ENCODE measurements at regions not wholly inside any gene's neighbourhood (a gene's known extent, or its start where the extent isn't known, plus 50 kb on each side); places are given as distances from the start of the nearest gene placed in this dataset.
"Not testable (repeated sequence)": the region's sequence is repeated elsewhere in the genome, so short reads cannot be mapped to it uniquely, and the experiment has no call there.

DNA sequence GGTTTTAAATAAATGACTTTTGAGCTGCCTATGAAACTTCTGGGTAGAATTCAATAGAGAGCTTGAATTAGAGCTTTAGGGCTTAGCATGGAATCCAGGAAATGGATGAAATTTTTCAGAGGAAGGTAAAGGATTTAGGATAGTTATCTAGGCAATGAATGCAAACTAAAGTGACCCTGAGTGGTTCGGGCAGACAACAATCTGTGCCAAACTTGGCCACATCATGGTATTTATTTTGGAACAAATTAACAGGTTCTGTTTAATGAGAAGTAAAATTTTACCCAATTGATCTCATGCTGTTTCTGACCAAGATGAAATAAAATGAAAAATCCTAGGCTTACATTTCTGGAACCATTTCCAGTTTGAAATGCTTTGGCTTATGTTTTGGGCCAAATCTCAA, 934.4 kb downstream of the MAT2B start:
- no peak for DNase-seq

DNA sequence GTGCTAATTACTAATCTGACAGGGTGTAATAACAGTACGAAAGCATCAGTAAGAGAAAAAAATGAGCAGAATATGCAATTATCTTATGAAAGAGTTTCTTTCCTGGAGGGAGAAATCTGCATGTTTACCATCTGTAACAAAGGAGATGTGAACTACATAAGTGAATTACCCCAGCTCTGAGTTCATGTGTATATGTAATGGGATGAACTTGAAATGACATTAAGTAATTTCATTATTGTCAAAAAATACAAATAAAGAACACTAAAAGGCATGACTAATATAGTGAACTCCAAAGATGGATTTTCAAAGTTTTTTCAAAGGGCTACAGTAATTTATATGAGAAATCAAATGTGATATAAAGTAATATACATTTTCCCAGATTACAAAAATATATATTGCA, 944.0 kb downstream of the MAT2B start:
- DNase-seq = no peak

DNA sequence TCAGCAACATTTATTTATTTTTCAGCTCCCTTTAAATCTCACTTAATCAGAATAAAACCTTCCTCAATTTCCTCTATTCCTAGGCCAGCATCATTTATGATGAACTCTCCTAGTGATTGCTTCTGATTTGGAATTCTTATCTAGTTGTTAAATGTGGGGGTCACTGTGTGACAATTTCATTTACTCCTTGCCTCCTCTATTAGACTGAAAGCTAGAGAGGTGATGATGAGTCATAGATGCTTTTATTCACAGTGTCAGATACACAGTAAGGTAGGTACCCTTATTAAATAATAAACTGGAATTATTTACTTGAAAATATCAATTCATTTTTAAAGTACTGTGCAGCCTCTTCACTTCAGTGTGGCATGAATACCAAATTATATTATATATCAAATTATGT, 960.6 kb downstream of the MAT2B start:
- DNase-seq = no peak

DNA sequence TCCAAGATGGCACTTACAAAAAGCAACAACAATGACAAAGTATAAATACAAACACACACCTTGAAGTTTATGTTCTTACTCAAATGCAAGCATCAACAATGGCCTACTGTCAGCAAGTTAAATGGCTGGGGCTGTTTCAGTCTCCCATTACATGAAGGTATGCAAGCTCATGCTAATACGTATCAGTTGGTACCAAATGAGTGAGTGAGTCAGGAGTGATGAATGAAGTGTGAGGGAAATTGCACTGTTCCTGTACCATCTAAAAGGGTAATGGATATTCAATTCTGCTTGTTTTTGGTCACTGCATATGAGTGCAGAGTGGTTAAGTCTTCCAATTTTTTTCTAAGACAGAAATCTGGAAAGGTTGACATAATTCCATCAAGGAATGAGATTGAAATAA, 964.9 kb downstream of the MAT2B start:
- peak; percentile 6 for DNase-seq

DNA sequence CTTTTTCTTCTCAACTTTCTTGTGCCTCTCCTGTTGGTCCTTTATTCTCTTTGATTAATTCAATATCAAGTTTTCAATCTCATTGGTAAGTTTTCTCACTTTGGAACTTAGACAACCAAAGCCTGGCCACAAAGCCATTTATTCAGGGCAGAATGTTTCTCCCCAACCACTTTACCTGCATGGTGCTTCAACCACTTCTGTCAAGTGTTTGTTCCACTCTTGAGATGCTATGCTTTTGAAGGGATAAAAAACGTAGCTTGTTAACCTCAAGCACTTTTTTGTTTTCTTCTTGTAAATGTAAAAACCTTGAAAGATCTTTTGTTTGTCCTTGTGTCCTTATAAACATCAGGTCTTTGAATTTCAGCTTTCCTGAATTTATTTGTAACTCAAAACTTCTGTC, 966.7 kb downstream of the MAT2B start:
- DNase-seq = no peak

DNA sequence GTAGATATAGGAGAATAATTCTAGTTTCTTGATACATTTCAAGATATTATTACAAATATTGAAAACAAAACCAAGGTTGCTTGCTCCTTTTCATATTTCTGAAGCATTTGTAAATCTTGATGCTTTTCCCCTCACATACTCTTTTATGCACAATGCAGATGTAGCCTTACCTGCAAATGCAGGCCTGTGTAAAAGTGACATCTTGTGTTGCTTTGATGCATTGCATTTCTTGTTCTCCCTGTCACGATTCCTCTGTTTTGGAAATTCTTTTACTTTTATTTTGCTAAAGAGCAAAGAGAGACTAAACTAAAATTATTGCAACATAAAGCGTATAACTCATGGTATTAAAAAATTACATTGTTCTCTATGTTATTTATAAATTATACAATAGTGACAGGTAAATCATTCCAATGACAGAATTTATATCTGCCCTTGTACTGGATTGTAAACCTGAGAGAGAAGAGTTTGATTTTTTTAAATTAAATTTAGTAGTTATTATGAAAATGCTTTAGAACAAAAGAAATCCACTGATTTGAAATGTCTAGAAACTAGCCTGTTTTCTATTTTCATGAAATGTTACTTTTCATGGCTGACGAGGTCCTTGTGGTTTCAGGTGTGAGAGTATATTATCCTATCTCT, 970.0 kb downstream of the MAT2B start:
- peak; percentile 51 for DNase-seq

DNA sequence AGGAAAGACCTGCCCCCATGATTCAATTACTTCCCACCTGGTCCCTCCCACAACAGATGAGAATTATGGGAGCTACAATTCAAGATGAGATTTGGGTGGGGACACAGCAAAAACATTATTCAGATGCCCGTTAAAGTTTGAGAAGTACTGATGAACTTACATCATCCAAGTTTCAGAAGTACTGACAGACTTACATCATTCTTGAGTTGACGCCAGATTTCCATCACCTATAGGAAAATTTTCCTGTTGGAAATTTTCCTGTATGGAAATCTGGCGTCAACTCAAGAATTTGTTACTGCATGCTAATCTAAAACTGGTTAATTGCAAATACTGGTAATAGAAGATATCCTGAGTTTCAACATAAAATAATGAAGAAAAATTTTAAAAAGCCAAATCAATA, 975.9 kb downstream of the MAT2B start:
- DNase-seq = peak; percentile 16

DNA sequence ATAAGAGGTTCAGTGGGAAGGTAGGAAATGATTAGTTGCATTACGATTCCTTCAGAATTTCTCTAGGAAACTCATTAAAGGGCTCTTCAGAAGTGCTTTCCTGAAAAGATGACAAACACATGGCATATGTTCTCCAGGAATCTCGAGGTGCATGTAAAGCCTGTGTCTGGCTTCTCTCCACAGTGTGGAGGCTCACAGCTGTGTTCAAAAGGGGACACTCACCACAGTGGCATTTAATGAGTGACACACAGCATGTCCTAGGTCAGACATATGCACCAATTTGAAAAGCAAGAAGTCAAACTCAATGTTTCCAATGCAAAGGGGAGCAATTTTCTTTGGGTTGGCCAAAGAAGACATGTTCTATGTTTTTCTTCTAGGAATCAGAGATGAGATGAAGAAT, 976.9 kb downstream of the MAT2B start:
- DNase-seq = no peak

DNA sequence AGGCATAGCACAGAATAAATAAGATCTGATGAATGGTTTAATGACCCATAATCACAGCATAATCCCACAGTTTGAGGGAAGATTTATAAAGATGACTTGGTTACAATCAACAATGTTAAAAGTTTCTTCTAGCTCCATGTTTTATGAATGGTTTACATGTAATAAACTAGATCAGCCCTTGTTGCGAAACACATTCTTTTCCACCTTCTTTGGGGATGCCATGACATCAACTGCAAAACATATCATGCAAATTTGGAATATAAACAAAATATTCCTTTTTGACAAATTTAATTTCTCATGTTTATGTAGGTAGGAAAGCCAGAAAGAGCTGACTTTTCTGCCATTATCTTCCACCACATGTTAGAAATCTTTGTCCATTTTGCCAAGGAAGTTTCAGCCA, 979.5 kb downstream of the MAT2B start:
- no peak for DNase-seq

DNA sequence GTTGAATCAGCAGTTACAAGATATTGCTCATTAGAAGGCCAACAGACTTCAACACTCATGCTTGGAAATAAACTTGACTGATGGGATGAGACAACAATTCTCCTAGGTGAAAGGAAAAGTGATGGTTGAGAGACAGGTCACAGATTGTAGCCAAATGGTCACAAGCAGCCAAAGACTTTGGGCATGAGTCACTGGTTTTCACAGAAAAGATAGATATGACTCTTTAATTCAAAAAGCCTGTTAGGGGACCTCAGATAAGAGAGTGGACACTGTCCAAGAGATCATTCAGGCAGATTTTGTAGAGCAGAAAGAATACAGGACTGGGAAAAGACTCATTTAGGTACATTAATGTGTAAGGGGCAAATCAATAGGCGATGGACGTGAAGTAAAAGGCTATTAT, 982.5 kb downstream of the MAT2B start:
- peak; percentile 39 for DNase-seq

DNA sequence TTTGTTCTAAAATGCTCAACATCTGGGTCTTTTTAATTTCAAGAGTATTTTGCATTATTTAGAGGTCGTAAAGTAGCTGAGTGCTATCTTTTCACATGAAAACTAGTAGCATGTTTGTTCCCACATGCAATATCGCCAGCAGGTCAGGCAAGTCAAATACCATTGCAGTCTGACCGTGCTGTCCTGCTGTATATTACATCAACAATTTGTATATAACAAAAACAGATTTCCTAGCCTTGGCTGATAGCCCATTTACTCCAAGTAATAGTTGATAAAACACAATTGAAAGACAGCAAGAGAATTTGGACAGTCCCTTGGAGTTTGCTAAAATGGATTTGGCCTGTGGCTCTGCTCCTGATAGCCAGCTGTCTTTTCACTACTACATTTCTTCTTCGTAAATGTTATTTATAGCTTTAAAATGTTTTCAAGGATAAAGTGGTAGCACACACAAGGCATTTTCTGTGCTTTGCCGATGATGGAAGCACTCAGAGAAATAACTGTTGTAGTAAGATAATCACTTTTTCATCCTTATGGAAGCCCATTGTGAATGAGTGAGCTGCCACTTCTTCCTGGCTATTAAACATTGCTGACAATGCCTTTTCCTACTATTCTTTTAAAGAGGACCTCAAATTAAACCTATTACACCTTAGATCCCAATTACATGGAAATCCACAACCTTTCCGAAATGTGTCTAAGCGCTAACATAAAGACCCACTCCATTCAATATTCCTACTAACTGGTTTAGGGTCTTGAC, 992.1 kb downstream of the MAT2B start:
- no peak for DNase-seq

DNA sequence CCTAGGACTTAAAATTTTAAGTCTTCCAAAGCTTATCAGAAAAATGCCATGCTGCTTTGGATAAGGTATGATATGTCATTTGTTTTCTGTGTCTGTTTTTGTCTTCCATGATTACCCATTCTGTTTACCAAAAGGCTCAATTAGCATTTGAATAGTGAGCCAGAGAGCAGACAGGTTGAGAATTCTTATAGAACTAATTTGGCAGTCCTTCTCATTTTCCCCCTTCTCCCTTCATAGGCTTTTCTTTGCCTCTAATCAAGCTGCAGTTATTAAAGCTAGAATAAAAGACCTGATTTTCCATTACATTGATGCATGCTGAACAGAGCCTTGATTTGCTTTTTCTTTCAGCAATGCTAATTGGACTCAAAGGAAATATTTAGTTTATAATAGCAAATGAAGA, 993.0 kb downstream of the MAT2B start:
- DNase-seq = no peak

DNA sequence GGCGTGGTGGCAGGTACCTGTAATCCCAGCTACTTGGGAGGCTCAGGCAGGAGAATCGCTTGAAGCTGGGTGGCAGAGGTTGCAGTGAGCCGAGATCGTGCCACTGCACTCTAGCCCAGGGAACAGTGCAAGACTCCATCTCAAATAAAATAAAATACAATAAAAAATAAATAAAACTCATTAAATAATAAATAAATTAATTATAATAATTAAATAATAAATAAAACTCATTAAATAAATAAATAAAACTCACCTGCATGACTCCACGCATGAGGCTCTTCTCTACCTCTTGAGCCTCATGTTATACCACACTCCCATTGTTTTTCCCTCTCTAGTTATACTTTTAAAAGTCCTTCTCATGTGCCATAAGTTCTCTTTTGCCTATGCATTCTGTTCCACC, 995.4 kb downstream of the MAT2B start:
- DNase-seq = no peak

DNA sequence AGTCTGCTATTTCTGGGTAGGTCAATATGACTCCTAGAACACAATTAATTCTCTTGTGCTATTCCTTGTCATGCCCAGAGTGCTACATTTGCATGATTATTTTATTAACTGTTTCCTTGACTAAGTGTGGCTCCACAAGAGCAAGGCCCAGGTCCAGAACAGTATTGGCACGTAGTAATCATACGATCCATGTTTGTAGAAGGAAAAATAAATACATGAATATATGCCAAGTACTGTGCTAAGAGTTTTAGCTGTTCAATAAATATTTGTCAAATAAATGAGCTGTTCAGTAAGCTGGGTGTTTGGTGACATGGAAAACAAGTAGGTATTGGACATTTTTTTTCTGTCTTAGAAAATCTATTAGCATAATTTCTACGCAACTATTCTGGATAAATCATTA, 995.9 kb downstream of the MAT2B start:
- DNase-seq = no peak

DNA sequence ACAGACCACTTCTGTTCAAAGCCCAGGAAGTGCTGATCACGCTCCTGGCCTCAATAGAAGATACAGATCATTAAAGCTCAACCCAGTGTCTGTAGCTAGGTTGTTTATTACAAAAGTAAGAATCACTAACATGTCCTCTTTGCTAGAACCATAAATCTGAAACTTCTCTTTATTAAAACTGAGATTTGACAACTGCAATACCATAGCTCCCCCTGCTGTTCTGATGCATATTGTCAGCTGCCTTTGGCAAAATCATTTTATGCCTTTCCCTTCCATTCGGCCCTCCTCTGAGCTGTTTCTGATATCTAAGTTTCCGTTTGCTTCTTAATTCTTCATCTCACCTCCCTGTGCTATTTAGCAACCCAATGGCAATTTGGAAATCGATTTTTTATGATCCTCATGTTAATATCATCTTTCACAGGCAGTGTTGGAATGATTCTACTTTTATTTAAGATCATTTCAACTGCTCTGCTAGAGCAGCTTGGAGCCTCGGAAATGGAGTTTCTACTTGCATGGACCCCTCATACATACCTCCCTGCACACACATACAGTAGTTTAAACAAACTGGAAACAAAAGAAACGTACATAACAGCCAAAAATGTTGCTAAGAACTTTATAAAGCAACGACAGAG, 998.8 kb downstream of the MAT2B start:
- DNase-seq = peak; percentile 68

DNA sequence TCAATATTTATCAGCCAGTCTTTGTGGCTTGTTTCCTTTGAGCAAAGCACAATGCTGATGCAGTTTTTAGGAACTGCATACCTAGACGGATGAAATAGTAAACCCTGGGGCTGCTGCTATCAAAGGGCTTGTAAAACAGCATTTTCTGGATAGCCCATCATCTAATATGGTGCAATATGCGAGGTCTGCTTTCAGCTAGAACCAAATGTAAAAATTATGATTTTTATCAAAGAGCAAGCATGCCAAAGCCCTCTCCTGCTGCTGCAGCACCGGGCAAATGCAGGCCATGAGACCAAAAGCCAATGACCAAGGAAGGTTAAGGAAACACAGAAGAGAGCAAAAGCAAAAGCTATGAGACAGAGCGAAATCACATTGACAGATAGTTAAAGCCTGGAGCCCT, 1000.4 kb downstream of the MAT2B start:
- no peak for DNase-seq

DNA sequence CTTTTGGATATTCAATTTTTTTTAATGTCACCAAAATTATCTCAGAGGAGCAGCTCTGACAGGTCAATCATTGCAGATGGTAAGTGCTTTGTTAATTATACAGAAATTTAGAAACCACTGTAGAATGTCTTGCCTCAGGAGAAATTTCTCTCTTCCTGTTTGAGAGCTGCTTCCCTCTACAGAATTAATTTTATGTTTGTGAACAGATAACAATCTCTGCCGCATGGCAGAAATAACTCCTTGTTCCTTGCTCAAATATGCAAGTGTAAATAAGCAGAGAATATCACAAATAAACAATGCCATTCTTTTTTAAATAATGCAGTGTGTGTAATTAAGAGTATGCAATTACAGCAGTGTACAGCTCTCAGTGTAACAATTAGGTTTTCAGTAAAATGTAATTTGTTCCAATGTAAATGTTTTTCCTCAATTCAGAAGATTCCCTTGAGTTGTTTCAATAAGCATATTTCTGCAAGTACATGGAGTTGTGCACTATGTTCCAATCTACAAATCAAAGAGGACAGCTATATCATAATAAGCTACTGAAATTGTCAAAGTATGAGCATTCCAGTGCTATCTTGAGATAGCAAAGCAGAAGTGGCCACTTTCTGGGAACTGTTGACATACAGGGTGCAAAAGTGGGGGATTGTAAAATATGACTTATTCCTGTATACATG, 1012.8 kb downstream of the MAT2B start:
- DNase-seq = no peak

DNA sequence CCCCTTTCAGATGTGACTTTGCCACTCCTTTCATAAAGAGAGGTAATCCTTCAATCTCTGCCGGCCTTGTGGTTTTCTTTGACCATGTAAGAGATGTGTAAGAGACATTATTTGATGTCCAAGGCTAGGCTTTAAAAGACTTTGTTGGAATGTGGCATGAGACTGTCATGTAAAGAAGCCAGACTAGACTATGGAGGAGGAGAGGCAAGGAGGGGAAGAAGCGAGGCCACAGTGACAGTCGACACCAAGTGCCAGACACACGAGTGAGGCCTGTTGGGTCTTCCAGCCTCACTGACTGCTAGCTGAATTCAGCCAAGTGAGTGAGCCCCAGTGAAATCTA, 1013.3 kb downstream of the MAT2B start:
- no peak for DNase-seq

DNA sequence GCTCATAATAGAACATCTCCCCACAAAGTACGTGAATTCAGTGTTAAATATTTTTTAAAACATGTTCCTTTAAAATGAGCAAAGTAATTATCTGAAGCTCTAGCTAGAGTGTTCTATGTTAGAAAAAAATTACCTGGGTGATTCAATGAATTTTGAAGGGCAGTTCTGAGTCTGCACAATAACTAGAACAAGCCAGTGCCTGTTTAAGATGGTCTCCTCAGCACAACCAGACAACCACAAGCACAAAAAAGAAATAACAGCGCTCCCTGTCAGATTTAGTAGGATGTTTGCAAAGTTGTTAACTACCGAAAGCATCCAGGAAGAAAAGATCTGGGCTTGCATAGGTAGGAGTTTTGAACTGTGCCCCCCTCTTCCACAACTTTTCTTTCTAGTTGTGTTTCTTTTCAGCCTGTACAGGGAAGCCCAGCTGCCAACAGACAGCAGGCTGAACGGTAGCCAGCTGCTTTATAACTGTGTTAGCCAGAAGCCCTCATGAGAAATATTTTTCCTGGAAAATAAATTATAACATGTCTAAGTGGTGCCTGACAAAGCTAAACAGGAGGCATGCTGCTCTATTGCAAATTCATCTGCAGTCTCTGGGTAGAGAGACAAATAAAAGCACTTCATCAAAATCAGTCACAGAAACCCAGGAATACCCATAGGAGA, 1026.9 kb downstream of the MAT2B start:
- peak; percentile 7 for DNase-seq

DNA sequence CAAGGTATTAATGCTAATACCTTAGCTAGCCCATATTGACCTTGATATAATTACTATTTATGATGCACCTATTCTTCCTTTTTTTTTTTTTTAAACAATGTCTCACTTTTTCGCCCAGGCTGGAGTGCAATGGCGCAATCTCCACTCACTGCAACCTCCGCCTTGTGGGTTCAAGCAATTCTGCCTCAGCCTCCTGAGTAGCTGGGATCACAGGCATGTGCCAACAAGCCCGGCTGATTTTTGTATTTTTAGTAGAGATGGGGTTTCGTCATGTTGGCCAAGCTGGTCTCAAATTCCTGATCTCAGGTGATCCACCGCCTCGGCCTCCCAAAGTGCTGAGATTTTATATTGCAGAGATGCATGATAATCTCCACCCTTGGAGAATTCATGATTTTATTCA, 1028.0 kb downstream of the MAT2B start:
- DNase-seq = not testable (repeated sequence)

DNA sequence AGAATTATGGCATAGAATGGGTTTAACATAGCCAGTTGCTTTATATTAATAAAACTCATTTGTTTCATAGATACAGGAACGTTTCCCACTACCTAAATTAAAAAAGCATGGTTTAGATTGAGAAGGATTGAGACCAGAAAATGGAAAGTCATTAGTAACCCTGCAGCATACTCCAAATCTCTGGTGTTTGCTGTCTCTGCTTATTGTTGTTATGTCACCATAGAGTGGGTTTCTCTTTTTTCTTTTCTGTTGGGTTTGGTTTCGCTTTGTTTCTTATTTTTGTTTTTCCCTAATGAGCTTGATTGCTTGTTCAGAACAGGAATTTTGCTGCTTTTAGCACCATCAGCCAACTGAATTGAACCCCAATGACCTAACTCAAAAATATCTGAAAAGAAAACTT, 1034.8 kb downstream of the MAT2B start:
- no peak for DNase-seq

DNA sequence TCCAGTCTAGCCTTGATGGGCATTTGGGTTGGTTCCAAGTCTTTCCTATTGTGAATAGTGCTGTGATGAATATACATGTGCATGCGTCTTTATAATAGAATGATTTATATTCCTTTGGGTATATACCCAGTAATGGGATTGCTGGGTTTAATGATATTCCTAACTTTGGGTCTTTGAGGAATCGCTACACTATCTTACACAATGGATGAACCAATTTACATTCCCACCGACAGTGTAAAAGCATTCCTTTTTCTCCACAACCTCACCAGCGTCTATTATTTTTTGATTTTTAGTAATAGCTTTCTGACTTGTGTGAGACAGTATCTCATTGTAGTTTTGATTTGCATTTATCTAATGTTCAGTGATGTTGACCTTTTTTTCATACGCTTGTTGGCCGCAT, 1040.1 kb downstream of the MAT2B start:
- DNase-seq = no peak

DNA sequence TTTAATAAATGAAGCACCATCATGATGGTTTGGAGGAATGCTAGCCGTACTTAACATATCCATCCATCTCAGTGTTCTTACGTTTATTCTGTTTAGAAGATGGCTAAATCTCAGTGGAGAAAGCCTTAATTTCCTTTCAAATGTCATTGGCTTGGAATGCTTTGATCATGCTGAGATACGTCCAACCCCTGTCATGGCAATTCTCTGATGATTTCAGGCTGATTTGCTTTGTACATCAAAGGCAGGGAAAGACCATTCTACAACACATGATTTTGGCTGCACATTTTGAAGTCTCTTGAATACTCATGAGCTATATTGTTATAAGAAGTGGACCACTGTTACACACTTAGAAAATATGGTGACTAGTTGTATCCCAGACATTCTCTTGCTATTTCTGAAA, 1048.4 kb downstream of the MAT2B start:
- DNase-seq = peak; percentile 39
